ENCODE measurements at regions not wholly inside any gene's neighbourhood (a gene's known extent, or its start where the extent isn't known, plus 50 kb on each side); places are given as distances from the start of the nearest gene placed in this dataset.

DNA sequence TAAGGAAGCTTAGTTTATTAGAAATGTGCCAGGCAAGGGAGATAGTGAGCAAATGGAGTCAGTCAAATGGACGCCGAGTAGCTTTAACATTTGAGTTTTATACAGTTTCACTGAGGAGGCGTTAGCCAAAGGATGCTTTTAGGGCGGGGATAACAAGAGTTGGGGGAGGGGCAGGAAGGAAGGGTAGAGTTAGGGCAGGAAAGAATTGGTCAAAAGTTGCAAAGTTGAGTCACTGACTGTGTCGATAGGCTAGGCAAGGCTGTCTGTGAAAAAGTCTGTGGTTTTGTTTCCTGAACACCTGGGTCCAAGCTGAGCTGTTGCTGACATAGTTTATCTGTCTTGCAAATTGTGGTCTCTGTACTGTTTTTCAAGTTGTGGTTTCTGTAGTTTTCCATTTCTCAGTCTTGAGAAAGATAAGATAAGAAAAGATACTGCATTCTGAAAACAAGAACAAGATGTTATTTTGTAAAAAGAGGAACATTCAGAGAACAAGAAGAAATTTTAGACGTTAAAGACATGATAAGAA, 62.6 kb upstream of the RESF1 start:
- TF ChIP-seq POLR2A (IDR thresholded peaks at IDR 0.05) (no peak), CTCF (IDR thresholded peaks at IDR 0.05) (no peak)
